Sigmoid colon (tissue), 6 donors: ENCODE measurements at regions not wholly inside any gene's neighbourhood (a gene's known extent, or its start where the extent isn't known, plus 50 kb on each side); places are given as distances from the start of the nearest gene placed in this dataset.

Source experiments
- DNase-seq: peaks from one replicate; pipeline ENCODE4 v3.0.0-alpha.2; 2019
- H3K27ac ChIP-seq, 4 donors: fragments of 200-600 bp; sonication (generic); one replicate each; pipeline ENCODE4 v1.5.1; 2016 to 2019; ENCODE audit warnings: mild to moderate bottlenecking in 1 of 4
- H3K27me3 ChIP-seq, 3 donors: fragments of 200-600 bp; sonication (generic); one replicate each; pipeline ENCODE4 v1.5.1; 2019; ENCODE audit warnings: mild to moderate bottlenecking in 1 of 3
- H3K36me3 ChIP-seq, 4 donors: fragments of 200-600 bp; sonication (generic); one replicate each; pipeline ENCODE4 v1.5.1; 2016 to 2019
- H3K4me1 ChIP-seq, 4 donors: fragments of 200-600 bp; sonication (generic); one replicate each; pipeline ENCODE4 v1.5.1; 2017 to 2019
- H3K4me3 ChIP-seq, 4 donors: fragments of 200-600 bp; sonication (generic); one replicate each; pipeline ENCODE4 v1.5.1; 2017 to 2019; ENCODE audit warnings: mild to moderate bottlenecking in 2 of 4, moderate library complexity in 1 of 4
- H3K9me3 ChIP-seq, 4 donors: fragments of 200-600 bp in 3 of 4; sonication (generic) in 3 of 4; one replicate each; pipeline versions ENCODE4 v1.5.1 to v1.6.1; 2013 to 2019
- POLR2A ChIP-seq, 2 donors: fragments of 450-650 bp; IDR thresholded peaks; one replicate each; pipeline ENCODE4 v1.6.1; 2016; ENCODE audit warnings: antibody characterized with exemption in 2 of 2, mild to moderate bottlenecking in 2 of 2, moderate library complexity in 2 of 2
- WGBS, 2 donors: extraction: QIAGEN DNeasy Blood & Tissue Kit; methylation state at CpG; one replicate each; pipeline ENCODE4 v1.1.7; 2013; 5-methylcytosine and 5-hydroxymethylcytosine counted together
- intact Hi-C: fragments of 100-400 bp; cut with DNase I; formaldehyde crosslinking; loops from one replicate; pipeline ENCODE4 v1.15.1; 2023
- donor health status: healthy with polysubstance abuse.
- donor health status: healthy.

DNA sequence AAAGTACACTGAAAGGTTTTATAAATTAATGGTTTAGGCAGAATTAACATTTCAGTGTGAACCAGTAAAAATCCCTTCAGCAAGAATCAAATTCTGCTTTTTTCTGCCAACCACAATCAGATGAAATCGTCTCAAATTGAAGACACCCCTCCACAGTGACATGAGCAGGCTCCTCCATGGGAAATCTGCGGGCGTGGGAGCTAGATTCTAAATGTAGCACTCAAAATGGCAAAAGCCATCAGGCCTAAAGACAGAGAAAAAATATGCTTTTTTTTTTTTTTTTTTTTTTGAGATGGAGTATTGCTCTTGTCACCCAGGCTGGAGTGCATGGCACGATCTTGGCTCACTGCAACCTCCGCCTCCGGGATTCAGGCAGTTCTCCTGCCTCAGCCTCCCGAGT, 55.8 kb upstream of the MRPS9 start:
- Histone ChIP-seq H3K36me3 (no peaks in the 10 kb centered on the region), H3K4me3 (no peak overlapping the region), H3K9me3 (peaks cover 0 to 3% (median 0%) of the 10 kb centered on the region in 4 donors), H3K27ac (no peak overlapping the region), H3K27me3 (no peaks in the 10 kb centered on the region), H3K4me1 (no peaks in the 10 kb centered on the region)
- TF ChIP-seq POLR2A (IDR thresholded peaks at IDR 0.05) = no peak
- intact Hi-C loops = no loop called here
- 87 to 89% methylated on average over 7 of the region's 7 CpGs for WGBS, 2 donors
- no peak for DNase-seq
